GM18858 (cell line): ENCODE measurements at regions not wholly inside any gene's neighbourhood (a gene's known extent, or its start where the extent isn't known, plus 50 kb on each side); places are given as distances from the start of the nearest gene placed in this dataset.
A peak's percentile ranks its signal among the peaks of the same experiment; 100 is the strongest.

Source experiments
- ATAC-seq: cut with Tn5 transposase; IDR thresholded peaks from one replicate; pipeline ENCODE4 v1.9.1; 2021; ENCODE audit not compliant: unreplicated experiment

- ATAC-seq, result no peak
Observed at GRCh38 chr3:76505202-76505845, 534.6 kb upstream of the ROBO2 start.

DNA sequence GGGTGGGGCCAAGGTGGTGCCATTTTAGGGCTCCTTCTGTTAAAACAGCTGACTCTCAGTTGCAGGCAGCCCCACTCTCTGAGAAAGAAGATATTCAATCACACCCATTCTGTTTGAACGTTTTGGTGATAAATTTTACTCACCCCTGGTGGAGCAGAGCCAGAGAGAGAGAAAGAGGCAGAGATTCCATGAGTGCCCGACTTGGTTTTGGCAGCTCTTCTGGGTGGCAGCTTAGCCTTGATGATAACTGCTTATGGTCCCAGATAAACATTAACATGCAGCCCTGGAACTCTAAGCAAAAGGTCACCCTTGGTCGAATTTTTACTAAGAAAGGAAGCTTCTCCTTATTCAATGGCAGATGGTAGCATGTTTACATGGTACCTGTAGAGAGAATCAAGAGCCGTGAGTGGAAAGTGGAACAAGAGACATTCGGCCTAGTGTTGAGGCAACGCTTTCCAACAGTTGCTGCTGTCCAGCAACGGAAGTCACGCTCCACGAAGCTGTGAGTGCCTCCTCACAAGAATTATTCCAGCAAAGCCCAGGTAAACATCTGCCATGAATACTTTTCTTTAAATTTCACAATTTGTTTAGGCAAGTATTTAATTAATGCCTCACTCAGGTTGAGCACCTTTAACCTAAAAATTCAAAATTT is 530.6 kb upstream of the ROBO2 start:
- no peak for ATAC-seq

DNA sequence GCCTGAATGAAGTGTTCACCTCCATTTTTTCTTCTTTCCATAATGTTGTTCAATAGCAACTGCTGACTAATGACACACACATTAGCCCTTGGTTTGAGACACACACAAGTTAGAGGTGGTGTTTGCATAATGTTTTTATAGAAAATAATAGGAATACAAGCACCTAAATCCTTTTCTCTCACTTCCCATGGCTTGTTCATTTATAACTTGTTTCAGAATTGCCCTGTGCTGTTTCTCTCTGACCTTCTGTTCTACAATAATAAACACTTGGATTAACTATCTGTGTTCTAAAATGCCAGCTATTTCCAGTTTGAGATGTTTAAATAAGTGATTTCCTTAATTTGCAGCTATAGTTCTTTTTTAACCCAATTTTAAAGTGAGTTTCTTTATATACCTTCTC is 525.1 kb upstream of the ROBO2 start:
- ATAC-seq, result no peak

- ATAC-seq, result no peak
Observed at GRCh38 chr3:76523337-76523736, 516.6 kb upstream of the ROBO2 start.

DNA sequence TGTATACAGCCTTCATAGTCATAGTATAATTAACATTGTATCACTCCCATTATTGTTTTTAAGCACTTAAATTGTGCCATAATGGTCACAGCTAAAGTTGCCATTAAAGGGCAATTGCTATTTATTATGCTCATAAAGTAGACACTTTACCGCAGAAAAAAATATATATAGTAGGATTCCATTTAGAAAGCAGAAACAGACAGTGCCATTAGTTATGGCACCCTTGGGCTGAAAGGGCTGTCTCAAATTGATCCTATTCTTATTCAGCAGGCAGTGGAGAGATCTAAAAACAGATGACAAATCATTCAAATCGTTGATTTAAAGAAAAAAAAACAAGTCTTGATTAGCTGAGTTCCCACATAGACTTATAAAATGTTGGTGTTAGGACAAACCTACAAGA is 514.2 kb upstream of the ROBO2 start:
- ATAC-seq, result no peak

DNA sequence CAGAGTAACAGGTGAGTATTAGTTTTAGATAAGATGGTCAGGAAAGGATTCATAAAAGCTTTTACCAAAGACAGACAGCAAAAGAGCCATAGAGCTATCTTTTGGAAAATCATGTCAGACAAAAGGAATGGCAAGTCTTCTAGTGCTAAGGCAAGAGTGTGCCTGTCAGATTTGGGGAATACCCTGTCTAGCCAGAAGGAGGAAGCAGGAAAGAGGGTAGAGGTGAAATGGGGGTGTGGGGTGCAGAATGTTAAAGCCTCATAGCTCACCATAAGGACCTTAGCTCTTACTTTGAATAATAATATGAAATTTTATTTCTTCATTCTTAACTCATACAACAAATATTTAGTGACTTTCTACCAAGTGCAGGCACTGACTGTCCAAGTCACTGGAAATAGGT is 512.1 kb upstream of the ROBO2 start:
- ATAC-seq, result no peak

- no peak for ATAC-seq
Observed at GRCh38 chr3:76532158-76532822, 507.6 kb upstream of the ROBO2 start.

DNA sequence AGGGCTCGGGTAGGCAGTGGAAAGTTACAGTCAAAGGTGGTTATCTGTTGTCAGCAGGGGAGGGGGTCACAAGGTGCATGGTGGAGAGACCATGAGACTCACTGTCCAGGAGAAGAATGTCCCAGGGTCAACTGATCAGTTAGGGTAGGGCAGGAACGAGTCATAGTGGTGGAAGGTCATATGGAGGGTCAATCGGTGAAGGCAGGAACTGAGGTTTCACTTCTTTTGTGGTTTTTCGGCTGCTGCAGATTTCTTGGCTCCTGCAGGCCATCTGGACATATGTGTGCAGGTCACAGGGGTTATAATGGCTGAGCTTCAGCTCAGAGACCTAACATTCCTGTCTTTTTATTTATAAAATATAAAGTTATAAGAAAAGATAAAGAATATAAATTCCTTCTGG is 506.2 kb upstream of the ROBO2 start:
- peak; percentile 69 for ATAC-seq

DNA sequence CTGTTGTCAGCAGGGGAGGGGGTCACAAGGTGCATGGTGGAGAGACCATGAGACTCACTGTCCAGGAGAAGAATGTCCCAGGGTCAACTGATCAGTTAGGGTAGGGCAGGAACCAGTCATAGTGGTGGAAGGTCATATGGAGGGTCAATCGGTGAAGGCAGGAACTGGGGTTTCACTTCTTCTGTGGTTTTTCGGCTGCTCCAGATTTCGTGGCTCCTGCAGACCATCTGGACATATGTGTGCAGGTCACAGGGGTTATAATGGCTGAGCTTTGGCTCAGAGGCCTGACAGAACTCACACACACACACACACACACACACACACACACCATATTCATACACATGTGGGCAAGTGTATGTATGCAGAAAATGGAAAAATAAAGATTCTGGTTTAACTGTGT is 502.0 kb upstream of the ROBO2 start:
- ATAC-seq, result peak; percentile 58

DNA sequence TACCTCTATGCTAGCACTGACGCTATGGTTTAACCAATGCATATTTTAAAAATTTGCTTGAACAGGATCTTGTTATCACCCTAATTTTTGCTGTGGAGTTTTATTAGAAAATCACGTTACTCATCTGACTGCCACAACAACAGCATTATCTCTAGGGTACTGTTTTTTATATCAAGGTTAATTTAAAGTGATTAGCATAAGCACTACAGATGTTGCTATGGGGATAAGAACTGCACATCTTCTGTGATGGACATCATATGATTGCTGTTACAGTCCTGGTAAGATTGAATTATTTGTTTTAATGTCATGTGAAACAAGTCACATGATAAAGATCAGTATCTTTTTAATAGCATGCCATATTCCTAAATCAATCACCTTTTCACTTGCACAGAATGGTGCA is 492.2 kb upstream of the ROBO2 start:
- no peak for ATAC-seq

DNA sequence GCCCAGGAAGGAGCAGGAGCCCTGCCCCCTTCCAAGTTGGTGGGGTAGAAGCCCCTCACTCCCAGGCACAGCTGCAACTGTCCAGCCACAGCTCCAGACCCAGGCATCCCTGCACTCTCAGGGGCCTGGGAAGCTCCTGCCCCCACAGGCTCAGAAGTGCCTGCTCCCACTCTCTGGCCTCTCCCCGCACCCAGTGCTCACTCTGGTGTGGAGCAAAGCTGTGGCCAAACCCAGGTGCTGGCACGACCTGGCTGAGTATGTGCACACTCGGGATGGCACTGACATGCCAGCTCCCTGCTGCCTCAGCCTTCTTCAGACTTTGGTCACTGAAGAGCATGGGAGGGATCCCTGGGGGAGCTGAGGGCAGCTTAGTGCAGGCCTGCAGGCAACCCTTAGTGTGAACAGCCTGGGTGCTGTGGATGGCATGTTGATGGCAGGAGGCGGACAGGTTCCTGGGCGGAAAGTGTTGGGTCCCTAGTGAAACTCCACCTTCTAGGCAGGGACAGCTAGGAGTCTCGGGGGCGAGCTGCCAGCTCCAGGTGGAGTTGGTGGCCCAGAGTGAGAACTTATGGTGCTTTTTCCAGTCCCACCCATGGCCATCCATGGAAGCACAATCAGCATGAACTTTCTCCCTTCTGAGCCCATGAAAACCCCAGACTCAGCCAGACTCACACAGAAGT is 489.2 kb upstream of the ROBO2 start:
- ATAC-seq, result no peak

DNA sequence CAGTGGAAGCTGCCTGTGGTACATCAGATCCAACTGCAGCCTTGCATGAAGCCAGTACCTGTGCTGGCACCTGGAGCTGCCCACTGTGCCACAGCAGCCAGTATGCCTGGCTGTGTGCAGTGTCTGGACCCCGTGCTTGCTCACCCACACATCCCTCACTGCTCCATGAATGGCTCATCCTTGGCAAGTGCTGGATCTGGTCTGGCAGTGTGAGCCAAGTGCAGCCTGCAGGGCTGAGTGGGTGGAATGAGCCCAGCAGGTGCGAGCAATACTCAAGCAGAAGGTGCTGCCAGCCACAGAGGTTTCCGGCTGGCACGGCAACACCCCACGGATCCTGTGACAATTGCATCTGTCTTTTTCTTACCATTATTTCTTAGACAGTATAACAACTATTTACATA is 488.2 kb upstream of the ROBO2 start:
- ATAC-seq, result no peak

GRCh38 chr3:76552653-76553052 is 487.2 kb upstream of the ROBO2 start:
- ATAC-seq, result no peak

DNA sequence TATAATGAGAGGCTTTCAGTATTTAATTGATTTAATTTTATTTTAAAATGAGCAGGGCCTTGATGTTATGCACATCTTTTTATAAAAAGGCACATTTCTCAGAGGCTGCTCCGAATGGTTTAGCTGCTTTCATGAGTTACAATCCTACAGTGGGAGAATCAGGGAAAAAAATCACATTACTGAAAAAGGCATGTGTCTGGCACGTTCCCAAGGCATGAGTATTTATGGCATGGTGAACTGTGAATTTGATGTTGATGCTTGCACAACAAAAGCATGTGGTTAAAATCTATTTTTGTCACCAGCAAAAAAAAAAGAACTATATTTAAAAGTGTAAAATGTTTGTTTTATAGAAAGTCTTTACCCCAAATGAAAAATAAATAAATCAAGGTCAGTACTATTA is 485.2 kb upstream of the ROBO2 start:
- ATAC-seq, result no peak

DNA sequence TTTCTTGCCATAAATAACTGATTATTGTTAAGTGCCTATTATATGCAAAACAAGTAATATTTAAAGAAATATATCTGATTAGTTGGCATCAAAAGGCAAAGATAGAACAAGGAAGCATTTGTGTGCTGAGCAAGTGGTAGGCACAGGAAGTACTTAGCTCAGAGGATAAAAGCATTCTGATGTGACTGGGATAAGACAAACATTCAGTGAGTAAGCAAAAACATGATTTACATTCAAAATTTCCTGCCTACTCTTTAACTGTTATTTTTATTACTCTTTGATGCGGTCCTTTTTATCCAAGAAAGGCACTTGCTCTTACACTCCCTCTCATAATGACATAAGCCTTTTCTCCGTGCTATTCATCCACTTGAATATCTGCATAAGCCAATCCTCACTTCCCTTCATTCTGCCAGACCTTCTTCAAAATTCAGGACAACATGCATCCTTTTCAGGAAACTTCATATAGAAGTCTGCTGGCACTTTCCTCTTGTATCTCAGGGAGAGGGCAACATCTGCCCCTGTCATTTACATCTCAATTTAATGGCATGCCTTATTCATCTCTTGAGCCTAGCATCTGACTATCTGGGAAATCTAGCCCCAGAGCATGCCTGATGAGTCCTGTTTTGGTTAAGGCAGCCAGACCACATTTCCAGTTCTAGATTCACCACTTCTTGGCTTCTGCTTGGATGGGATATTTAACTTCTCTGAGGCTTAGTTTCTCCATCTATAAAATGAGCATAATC is 478.2 kb upstream of the ROBO2 start:
- ATAC-seq, result no peak

GRCh38 chr3:76565496-76566210 is 474.2 kb upstream of the ROBO2 start:
- ATAC-seq, result peak; percentile 46

GRCh38 chr3:76566211-76566534 is 473.7 kb upstream of the ROBO2 start:
- no peak for ATAC-seq

DNA sequence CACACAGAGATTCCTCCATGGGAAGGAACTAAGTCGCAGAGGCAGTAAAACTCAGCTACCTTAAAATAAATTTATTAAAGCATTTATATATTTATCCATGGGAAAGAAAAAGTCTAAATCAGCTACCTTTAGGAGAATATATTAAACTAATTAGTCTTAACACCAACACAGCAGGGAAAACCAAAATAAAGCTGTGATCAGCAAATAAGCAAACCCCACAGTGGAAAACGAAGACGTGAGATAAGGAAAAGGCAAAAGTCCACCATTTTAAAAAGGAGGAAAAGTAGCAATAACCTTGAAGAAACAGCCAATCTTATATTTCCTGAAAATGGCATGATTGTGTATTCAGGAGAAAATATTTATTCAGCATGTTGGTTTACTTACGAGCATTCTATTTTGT is 473.0 kb upstream of the ROBO2 start:
- no peak for ATAC-seq

- ATAC-seq, result no peak
Observed at GRCh38 chr3:76570436-76571057, 469.4 kb upstream of the ROBO2 start.

DNA sequence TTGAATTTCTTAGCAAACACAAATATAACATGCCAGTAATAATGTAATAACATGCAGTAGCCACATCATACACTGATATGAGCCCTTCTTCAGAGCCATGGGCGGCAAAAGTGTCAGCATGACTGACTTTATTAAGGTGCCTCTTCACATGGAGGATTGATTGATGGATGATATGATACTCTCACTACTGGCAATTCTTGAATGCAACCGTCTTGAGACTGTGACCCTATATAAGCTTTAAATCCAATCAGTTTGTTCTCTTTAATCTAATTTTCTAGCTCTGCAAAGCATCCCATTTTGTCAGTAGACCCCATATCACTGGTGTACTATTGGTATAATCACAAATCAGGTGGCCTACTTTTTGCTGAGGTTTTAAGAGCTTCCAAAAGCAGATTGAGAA is 463.7 kb upstream of the ROBO2 start:
- ATAC-seq, result no peak
